PC-3 (cell line): ENCODE measurements at regions not wholly inside any gene's neighbourhood (a gene's known extent, or its start where the extent isn't known, plus 50 kb on each side); places are given as distances from the start of the nearest gene placed in this dataset.

Experiments used
- ATAC-seq: fragments of 200-7000 bp; cut with Tn5 transposase; 2 replicates; pipeline ENCODE4 v1.9.1; 2020; ENCODE audit warnings: mild to moderate bottlenecking, moderate library complexity
- BruUV-seq: library from RNA; stranded (reverse); fragments of 400-500 nt; replicated peaks from 2 replicates; lab custom pipeline; 2021; lab: Mats Ljungman, UMichigan
- CTCF ChIA-PET: fragments of 300-600 bp; sonication (Branson Sonifier 250); formaldehyde crosslinking; loops from one replicate; lab custom pipeline; 2022; ENCODE audit warnings: antibody characterized with exemption; lab: Charles Lee
- POLR2A ChIA-PET: fragments of 300-600 bp; sonication (Branson Sonifier 250); formaldehyde crosslinking; loops from one replicate; lab custom pipeline; 2022; ENCODE audit warnings: antibody characterized with exemption; ENCODE audit not compliant: unreplicated experiment; lab: Charles Lee
- DNase-seq: peaks from one replicate; pipeline ENCODE4 v3.0.0-alpha.2; 2015
- H2AFZ ChIP-seq: fragments of 300-600 bp; sonication (generic); 2 replicates; pipeline ENCODE4 v1.6.0; 2016; ENCODE audit warnings: antibody characterized with exemption, low read length
- H3F3A ChIP-seq: fragments of 300-600 bp; sonication (generic); one replicate; pipeline ENCODE4 v1.6.0; 2017; ENCODE audit warnings: antibody characterized with exemption, low read length, control low read depth, mild to moderate bottlenecking; ENCODE audit not compliant: unreplicated experiment
- H3K27ac ChIP-seq: fragments of 300-600 bp; sonication (generic); 2 replicates; pipeline ENCODE4 v1.5.1; 2016; ENCODE audit warnings: mild to moderate bottlenecking, low read length
- H3K27me3 ChIP-seq: fragments of 300-600 bp; sonication (generic); 2 replicates; pipeline ENCODE4 v1.6.1; 2016; ENCODE audit warnings: low read length, mixed read lengths
- H3K36me3 ChIP-seq: fragments of 300-600 bp; sonication (generic); 2 replicates; pipeline ENCODE4 v1.6.1; 2016; ENCODE audit warnings: low read depth, mixed run types, low read length, mixed read lengths
- H3K4me1 ChIP-seq: fragments of 300-600 bp; sonication (generic); 2 replicates; pipeline ENCODE4 v1.5.1; 2016; ENCODE audit warnings: low read length; ENCODE audit not compliant: insufficient read depth
- H3K4me2 ChIP-seq: fragments of 300-600 bp; sonication (generic); 2 replicates; pipeline ENCODE4 v1.6.0; 2016; ENCODE audit warnings: low read length
- H3K4me3 ChIP-seq: fragments of 300-600 bp; sonication (generic); 2 replicates; pipeline ENCODE4 v1.5.1; 2016; ENCODE audit warnings: mild to moderate bottlenecking, low read length, mixed read lengths
- H3K79me2 ChIP-seq: fragments of 300-600 bp; sonication (generic); 2 replicates; pipeline ENCODE4 v1.6.1; 2017; ENCODE audit warnings: low read length, mixed read lengths
- H3K9ac ChIP-seq: fragments of 300-600 bp; sonication (generic); 2 replicates; pipeline ENCODE4 v1.6.0; 2016; ENCODE audit warnings: mild to moderate bottlenecking, low read length
- H3K9me2 ChIP-seq: fragments of 300-600 bp; sonication (generic); replicated peaks from 2 replicates; pipeline ENCODE4 v1.6.1; 2016; ENCODE audit warnings: mixed run types, low read length, mixed read lengths
- H3K9me3 ChIP-seq: fragments of 300-600 bp; sonication (generic); 2 replicates; pipeline ENCODE4 v1.6.1; 2016; ENCODE audit warnings: low read length, mixed read lengths
- H4K20me1 ChIP-seq: fragments of 300-600 bp; sonication (generic); 2 replicates; pipeline ENCODE4 v1.6.1; 2016; ENCODE audit warnings: low read length, mixed read lengths
- EZH2 ChIP-seq: fragments of 300-600 bp; sonication (generic); IDR thresholded peaks from one replicate; pipeline ENCODE4 v1.6.1; 2017; ENCODE audit warnings: antibody characterized with exemption, mild to moderate bottlenecking, low read length; ENCODE audit not compliant: unreplicated experiment
- EZH2phosphoT487 ChIP-seq: fragments of 300-600 bp; sonication (generic); IDR thresholded peaks from 2 replicates; pipeline ENCODE4 v1.6.1; 2018; ENCODE audit warnings: mild to moderate bottlenecking, antibody characterized with exemption, low read length, borderline replicate concordance
- intact Hi-C: fragments of 100-400 bp; cut with micrococcal nuclease; formaldehyde crosslinking; loops from 2 replicates; pipeline ENCODE4 v1.9.0; 2023
- TF ChIP-seq, protein P1 (sequence below): fragments of 300-600 bp; sonication (generic); conservative IDR thresholded peaks from 2 replicates; pipeline ENCODE4 v1.5.1; 2017; ENCODE audit warnings: antibody characterized with exemption, low read depth, mild to moderate bottlenecking, low read length

- intact Hi-C loops, result no loop called here
- CTCF ChIA-PET, result interaction anchor here (0.6 to 0.8 kb wide), 2 partner anchors 10 to 183 kb away, joined by 3 to 4 read pairs; no protein-coding TSS in a partner anchor
- no peaks in the 10 kb centered on the region for H3K27me3 ChIP-seq
Measured at GRCh38 chr3:10762611-10763247, 53.3 kb upstream of the SLC6A11 start.

DNA sequence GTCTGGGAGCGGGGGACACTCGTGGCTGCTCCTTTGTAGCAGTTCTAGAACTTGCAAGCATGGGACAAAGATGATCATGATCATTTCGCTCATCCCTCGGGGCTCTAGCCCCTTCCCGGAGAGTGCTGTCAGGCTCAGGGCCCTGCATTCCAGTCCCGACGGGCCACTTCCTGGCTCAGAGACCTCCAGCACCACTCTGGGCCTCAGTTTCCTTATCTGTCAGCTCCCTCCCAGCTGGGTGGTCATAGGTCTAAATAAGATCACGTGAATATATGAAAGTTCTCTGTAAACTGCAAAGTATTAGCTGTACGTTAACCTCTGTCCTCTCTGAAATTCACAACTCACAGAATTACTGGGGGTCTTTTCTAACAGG is 52.8 kb upstream of the SLC6A11 start:
- CTCF ChIA-PET, result no interaction called here
- BruUV-seq, result no TSS peak
- H3K9me3 ChIP-seq, result no peaks in the 10 kb centered on the region
- no peaks in the 10 kb centered on the region for H3K79me2 ChIP-seq
- no peak overlapping the region for H2AFZ ChIP-seq
- H3K27ac ChIP-seq, result no peak overlapping the region
- H3K27me3 ChIP-seq, result no peaks in the 10 kb centered on the region
- ATAC-seq (no peak), DNase-seq (no peak)
- intact Hi-C loops, result no loop called here
- H4K20me1 ChIP-seq, result no peaks in the 10 kb centered on the region
- peaks cover 9% of the 10 kb centered on the region for H3K4me1 ChIP-seq
- no peaks in the 10 kb centered on the region for H3F3A ChIP-seq
- no peak overlapping the region for H3K4me2 ChIP-seq
- no peak for TF ChIP-seq EZH2
- TF ChIP-seq, protein P1, sequence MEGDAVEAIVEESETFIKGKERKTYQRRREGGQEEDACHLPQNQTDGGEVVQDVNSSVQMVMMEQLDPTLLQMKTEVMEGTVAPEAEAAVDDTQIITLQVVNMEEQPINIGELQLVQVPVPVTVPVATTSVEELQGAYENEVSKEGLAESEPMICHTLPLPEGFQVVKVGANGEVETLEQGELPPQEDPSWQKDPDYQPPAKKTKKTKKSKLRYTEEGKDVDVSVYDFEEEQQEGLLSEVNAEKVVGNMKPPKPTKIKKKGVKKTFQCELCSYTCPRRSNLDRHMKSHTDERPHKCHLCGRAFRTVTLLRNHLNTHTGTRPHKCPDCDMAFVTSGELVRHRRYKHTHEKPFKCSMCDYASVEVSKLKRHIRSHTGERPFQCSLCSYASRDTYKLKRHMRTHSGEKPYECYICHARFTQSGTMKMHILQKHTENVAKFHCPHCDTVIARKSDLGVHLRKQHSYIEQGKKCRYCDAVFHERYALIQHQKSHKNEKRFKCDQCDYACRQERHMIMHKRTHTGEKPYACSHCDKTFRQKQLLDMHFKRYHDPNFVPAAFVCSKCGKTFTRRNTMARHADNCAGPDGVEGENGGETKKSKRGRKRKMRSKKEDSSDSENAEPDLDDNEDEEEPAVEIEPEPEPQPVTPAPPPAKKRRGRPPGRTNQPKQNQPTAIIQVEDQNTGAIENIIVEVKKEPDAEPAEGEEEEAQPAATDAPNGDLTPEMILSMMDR, result no peak
- TF ChIP-seq EZH2phosphoT487, result no peak
- no peaks in the 10 kb centered on the region for H3K9me2 ChIP-seq
- no peak overlapping the region for H3K9ac ChIP-seq
- POLR2A ChIA-PET, result no interaction called here
- no peaks in the 10 kb centered on the region for H3K36me3 ChIP-seq
- no peak overlapping the region for H3K4me3 ChIP-seq

More at GRCh38 chr3:10762611-10763247, 53.3 kb upstream of the SLC6A11 start:
- POLR2A ChIA-PET, result interaction anchor here (0.6 kb wide), 1 partner anchor 19 kb away, joined by 4 read pairs; no protein-coding TSS in a partner anchor
- BruUV-seq, result no TSS peak
- TF ChIP-seq, protein P1, result no peak
- TF ChIP-seq EZH2 (no peak), EZH2phosphoT487 (no peak)
- H2AFZ ChIP-seq, result no peak overlapping the region
- H3K4me1 ChIP-seq, result peaks cover 14% of the 10 kb centered on the region
- H3K9me3 ChIP-seq, result no peaks in the 10 kb centered on the region
- DNase-seq (no peak), ATAC-seq (no peak)
- no peaks in the 10 kb centered on the region for H3F3A ChIP-seq
- H4K20me1 ChIP-seq, result no peaks in the 10 kb centered on the region
- no peak overlapping the region for H3K4me3 ChIP-seq
- no peak overlapping the region for H3K4me2 ChIP-seq
- H3K27ac ChIP-seq, result no peak overlapping the region
- H3K36me3 ChIP-seq, result no peaks in the 10 kb centered on the region
- H3K9ac ChIP-seq, result no peak overlapping the region
- no peaks in the 10 kb centered on the region for H3K79me2 ChIP-seq
- no peaks in the 10 kb centered on the region for H3K9me2 ChIP-seq

DNA sequence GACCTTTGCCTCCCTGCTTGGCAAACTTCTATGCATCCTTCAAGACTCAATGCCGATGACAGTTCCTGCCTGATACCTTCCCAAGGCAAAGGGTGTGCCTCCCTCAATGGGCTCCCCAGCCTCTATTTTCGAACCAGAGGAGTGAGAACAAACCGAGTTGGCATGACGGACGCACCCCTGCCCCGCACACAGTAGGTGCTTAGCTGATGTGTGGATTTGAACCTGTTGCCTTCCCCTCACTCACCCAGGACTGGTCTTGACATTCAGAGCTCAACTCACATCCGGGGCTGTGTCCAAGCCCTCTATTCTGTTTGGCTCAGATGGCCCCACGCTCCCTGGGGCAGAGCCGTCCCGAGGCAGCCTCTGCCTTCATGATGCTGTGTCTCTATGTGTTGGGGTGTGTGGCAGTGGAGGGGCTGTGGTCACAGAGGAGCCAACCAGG is 52.2 kb upstream of the SLC6A11 start:
- no peaks in the 10 kb centered on the region for H3K27me3 ChIP-seq
- H3K4me1 ChIP-seq, result peaks cover 7% of the 10 kb centered on the region; the same call in 1 of the 2 replicates
- no peaks in the 10 kb centered on the region for H4K20me1 ChIP-seq
- H3K36me3 ChIP-seq, result no peaks in the 10 kb centered on the region
- H3K9me3 ChIP-seq, result no peaks in the 10 kb centered on the region
- no peaks in the 10 kb centered on the region for H3F3A ChIP-seq
- no peak overlapping the region for H3K4me3 ChIP-seq
- POLR2A ChIA-PET, result no interaction called here
- no peak for TF ChIP-seq EZH2
- TF ChIP-seq, protein P1, result no peak
- no peak for TF ChIP-seq EZH2phosphoT487
- BruUV-seq, result no TSS peak
- H2AFZ ChIP-seq, result no peak overlapping the region
- CTCF ChIA-PET, result no interaction called here
- H3K4me2 ChIP-seq, result no peak overlapping the region
- DNase-seq (no peak), ATAC-seq (no peak)
- no peaks in the 10 kb centered on the region for H3K79me2 ChIP-seq
- intact Hi-C loops, result no loop called here
- no peaks in the 10 kb centered on the region for H3K9me2 ChIP-seq
- no peak overlapping the region for H3K9ac ChIP-seq
- H3K27ac ChIP-seq, result no peak overlapping the region
